ENCODE measurements at regions not wholly inside any gene's neighbourhood (a gene's known extent, or its start where the extent isn't known, plus 50 kb on each side); places are given as distances from the start of the nearest gene placed in this dataset.
A peak's percentile ranks its signal among the peaks of the same experiment; 100 is the strongest.

- TF ChIP-seq CTCF (conservative IDR thresholded peaks at IDR 0.05; ENCODE audit: low read depth): peak; percentile 87
- POLR2A ChIA-PET (ENCODE audit: low non-redundant PET): no interaction called here
Observed at GRCh38 chr2:165015052-165015642, 59.8 kb upstream of the SLC38A11 start.

GRCh38 chr2:165013944-165014619 lies 58.8 kb upstream of the SLC38A11 start:
- POLR2A ChIA-PET (ENCODE audit: low non-redundant PET): no interaction called here
- no peak for DNase-seq (ENCODE audit: low spot score)
- no peak for TF ChIP-seq CTCF (conservative IDR thresholded peaks at IDR 0.05; ENCODE audit: low read depth)
- CTCF ChIA-PET: interaction anchor here (0.6 to 1.6 kb wide), 3 partner anchors 24 to 206 kb away, joined by 4 to 12 read pairs (median 4); partner anchors contain the start of gene SCN3A
- H3K27ac ChIP-seq: no peak overlapping the region

More at GRCh38 chr2:165015052-165015642, 59.8 kb upstream of the SLC38A11 start:
- peak; percentile 50 for DNase-seq (ENCODE audit: low spot score)
- no peak overlapping the region for H3K27ac ChIP-seq
- CTCF ChIA-PET: interaction anchor here (0.6 to 1.6 kb wide), 7 partner anchors 9 to 1172 kb away, joined by 3 to 12 read pairs (median 3); partner anchors contain the start of gene SCN3A

GRCh38 chr2:165011199-165011598 lies 55.9 kb upstream of the SLC38A11 start:
- no peak for DNase-seq (ENCODE audit: low spot score)
- POLR2A ChIA-PET (ENCODE audit: low non-redundant PET): no interaction called here
- CTCF ChIA-PET: no interaction called here
- TF ChIP-seq CTCF (conservative IDR thresholded peaks at IDR 0.05; ENCODE audit: low read depth): no peak
- H3K27ac ChIP-seq: no peak overlapping the region

- CTCF ChIA-PET: no interaction called here
- no peak for DNase-seq (ENCODE audit: low spot score)
- no peak overlapping the region for H3K27ac ChIP-seq
- TF ChIP-seq CTCF (conservative IDR thresholded peaks at IDR 0.05; ENCODE audit: low read depth): no peak
- POLR2A ChIA-PET (ENCODE audit: low non-redundant PET): no interaction called here
Observed at GRCh38 chr2:165010556-165010955, 55.2 kb upstream of the SLC38A11 start.

- DNase-seq (ENCODE audit: low spot score): peak; percentile 44
- ChIA-PET POLR2A (ENCODE audit: low non-redundant PET) (no interaction called here), CTCF (interaction anchor here (0.6 to 1.2 kb wide), 2 partner anchors 9 to 18 kb away, joined by 3 read pairs; no protein-coding TSS in a partner anchor)
- TF ChIP-seq CTCF (conservative IDR thresholded peaks at IDR 0.05; ENCODE audit: low read depth): no peak
- no peak overlapping the region for H3K27ac ChIP-seq
Observed at GRCh38 chr2:165009466-165009865, 54.1 kb upstream of the SLC38A11 start.

- POLR2A ChIA-PET (ENCODE audit: low non-redundant PET): no interaction called here
- no peak for TF ChIP-seq CTCF (conservative IDR thresholded peaks at IDR 0.05; ENCODE audit: low read depth)
- DNase-seq (ENCODE audit: low spot score): peak; percentile 90
- peak overlapping the region; percentile 74 for H3K27ac ChIP-seq
- CTCF ChIA-PET: interaction anchor here (1.2 kb wide), 1 partner anchor 10 kb away, joined by 3 read pairs; no protein-coding TSS in a partner anchor
Observed at GRCh38 chr2:165008730-165009315, 53.5 kb upstream of the SLC38A11 start.

Data from RWPE1 (cell line).